MCF 10A (cell line): ENCODE measurements at regions not wholly inside any gene's neighbourhood (a gene's known extent, or its start where the extent isn't known, plus 50 kb on each side); places are given as distances from the start of the nearest gene placed in this dataset.

Experiments used
- BruUV-seq: library from RNA; stranded (reverse); fragments of 400-500 nt; replicated peaks from 2 replicates; lab custom pipeline; 2021; lab: Mats Ljungman, UMichigan
- CTCF ChIA-PET: fragments of 300-600 bp; sonication (Branson Sonifier 250); formaldehyde crosslinking; extraction: SDS; loops from one replicate; lab custom pipeline; 2021; ENCODE audit warnings: antibody characterized with exemption, inconsistent platforms; lab: Yijun Ruan, JAX
- POLR2A ChIA-PET: fragments of 300-600, 350-650 bp; sonication (Branson Sonifier 250); formaldehyde crosslinking; extraction: SDS; loops from one replicate; lab custom pipeline; 2020; ENCODE audit warnings: antibody characterized with exemption, inconsistent platforms; lab: Yijun Ruan, JAX
- DNase-seq: peaks from one replicate; pipeline ENCODE4 v3.0.0-alpha.2; 2018; ENCODE audit not compliant: unreplicated experiment
- H3K27ac Mint-ChIP-seq: one replicate; pipeline ENCODE4 v1.8.0; 2022; ENCODE audit warnings: mild to moderate bottlenecking, low read depth, mixed read lengths; ENCODE audit not compliant: unreplicated experiment
- H3K27me3 Mint-ChIP-seq: one replicate; pipeline ENCODE4 v1.8.0; 2022; ENCODE audit warnings: mixed read lengths; ENCODE audit not compliant: insufficient read depth, unreplicated experiment
- H3K36me3 Mint-ChIP-seq: one replicate; pipeline ENCODE4 v1.8.0; 2022; ENCODE audit warnings: mild to moderate bottlenecking, moderate library complexity, mixed read lengths; ENCODE audit not compliant: insufficient read depth, unreplicated experiment
- H3K4me1 Mint-ChIP-seq: one replicate; pipeline ENCODE4 v1.8.0; 2022; ENCODE audit warnings: mixed read lengths; ENCODE audit not compliant: insufficient read depth, unreplicated experiment
- H3K4me3 Mint-ChIP-seq: one replicate; pipeline ENCODE4 v1.8.0; 2022; ENCODE audit warnings: mild to moderate bottlenecking, moderate library complexity, mixed read lengths; ENCODE audit not compliant: unreplicated experiment
- H3K9me3 Mint-ChIP-seq: one replicate; pipeline ENCODE4 v1.8.0; 2022; ENCODE audit warnings: mixed read lengths; ENCODE audit not compliant: unreplicated experiment
- CTCF ChIP-seq: fragments of 200-600 bp; IDR thresholded peaks from one replicate; pipeline ENCODE4 v1.8.0; 2022; ENCODE audit warnings: antibody characterized with exemption, mild to moderate bottlenecking; ENCODE audit not compliant: unreplicated experiment
- intact Hi-C: fragments of 100-400 bp; cut with micrococcal nuclease; formaldehyde crosslinking; loops from 2 replicates; pipeline ENCODE4 v1.14.1; 2022

- no peak for TF ChIP-seq CTCF
- DNase-seq, result no peak
- no TSS peak for BruUV-seq
- CTCF ChIA-PET, result interaction anchor here (0.5 to 1.0 kb wide), 3 partner anchors 13 to 572 kb away, joined by 3 to 7 read pairs (median 3); no protein-coding TSS in a partner anchor
- H3K36me3 Mint-ChIP-seq, result no peaks in the 10 kb centered on the region
- H3K9me3 Mint-ChIP-seq, result no peaks in the 10 kb centered on the region
- H3K27me3 Mint-ChIP-seq, result no peaks in the 10 kb centered on the region
- peaks cover 11% of the 10 kb centered on the region for H3K4me1 Mint-ChIP-seq
- H3K27ac Mint-ChIP-seq, result no peak overlapping the region
- intact Hi-C loops, result no loop called here
- no peak overlapping the region for H3K4me3 Mint-ChIP-seq
- POLR2A ChIA-PET, result interaction anchor here (0.9 kb wide), 1 partner anchor 9 kb away, joined by 4 read pairs; no protein-coding TSS in a partner anchor
Observed at GRCh38 chr3:23754215-23754614, 51.5 kb upstream of the UBE2E1 start.
